SK-N-SH treated with all-trans-retinoic acid at 6 μM for 48 hours (cell line): ENCODE measurements at regions not wholly inside any gene's neighbourhood (a gene's known extent, or its start where the extent isn't known, plus 50 kb on each side); places are given as distances from the start of the nearest gene placed in this dataset.

Experiments used
- ATAC-seq: fragments of 200-7000 bp; cut with Tn5 transposase; 3 replicates; pipeline ENCODE4 v1.9.1; 2020; ENCODE audit warnings: mild to moderate bottlenecking, moderate library complexity
- ARNTL ChIP-seq: fragments of 450-650 bp; formaldehyde crosslinking; IDR thresholded peaks from 2 replicates; pipeline ENCODE4 v1.5.0; 2020; ENCODE audit warnings: low read depth, mild to moderate bottlenecking, moderate library complexity, borderline replicate concordance
- ESRRG ChIP-seq: fragments of 250-450 bp; sonication (Bioruptor Pico); IDR thresholded peaks from 2 replicates; pipeline ENCODE4 v1.6.1; 2021; ENCODE audit warnings: mild to moderate bottlenecking
- GLIS3 ChIP-seq: fragments of 250-450 bp; sonication (Bioruptor Pico); IDR thresholded peaks from 2 replicates; pipeline ENCODE4 v1.5.0; 2020; ENCODE audit warnings: mild to moderate bottlenecking, moderate library complexity
- OSR1 ChIP-seq: fragments of 250-450 bp; sonication (Bioruptor Pico); IDR thresholded peaks from 2 replicates; pipeline ENCODE4 v1.8.0; 2022; ENCODE audit warnings: moderate library complexity, mild to moderate bottlenecking, inconsistent platforms
- PPARA ChIP-seq: fragments of 250-450 bp; sonication (Bioruptor Pico); IDR thresholded peaks from 2 replicates; pipeline ENCODE4 v1.5.0; 2020; ENCODE audit warnings: mild to moderate bottlenecking, borderline replicate concordance
- RARB ChIP-seq: fragments of 250-450 bp; sonication (Bioruptor Pico); IDR thresholded peaks from 2 replicates; pipeline ENCODE4 v1.8.0; 2021; ENCODE audit warnings: mild to moderate bottlenecking, moderate library complexity
- TCF4 ChIP-seq: fragments of 250-450 bp; sonication (Bioruptor Pico); IDR thresholded peaks from 2 replicates; pipeline ENCODE4 v1.8.0; 2021; ENCODE audit warnings: mild to moderate bottlenecking, moderate library complexity, borderline replicate concordance
- ZFP3 ChIP-seq: fragments of 250-450 bp; sonication (Bioruptor Pico); IDR thresholded peaks from 2 replicates; pipeline ENCODE4 v1.5.0; 2020; ENCODE audit warnings: mild to moderate bottlenecking, moderate library complexity
- ZFP30 ChIP-seq: fragments of 450-650 bp; formaldehyde crosslinking; IDR thresholded peaks from 2 replicates; pipeline ENCODE4 v1.5.0; 2022; ENCODE audit warnings: mild to moderate bottlenecking, moderate library complexity
- ZNF565 ChIP-seq: fragments of 450-650 bp; formaldehyde crosslinking; conservative IDR thresholded peaks from 2 replicates; pipeline ENCODE4 v1.5.0; 2020; ENCODE audit warnings: low read depth, mild to moderate bottlenecking, moderate library complexity
- ZNF70 ChIP-seq: fragments of 450-650 bp; formaldehyde crosslinking; IDR thresholded peaks from 2 replicates; pipeline ENCODE4 v1.5.0; 2020; ENCODE audit warnings: mild to moderate bottlenecking, moderate library complexity
- ZNF8 ChIP-seq: fragments of 450-650 bp; formaldehyde crosslinking; IDR thresholded peaks from 2 replicates; pipeline ENCODE4 v1.5.0; 2020; ENCODE audit warnings: mild to moderate bottlenecking, moderate library complexity
- TF ChIP-seq, protein P1 (sequence below): fragments of 250-450 bp; sonication (Bioruptor Pico); IDR thresholded peaks from 2 replicates; pipeline ENCODE4 v1.5.0; 2020; ENCODE audit warnings: mild to moderate bottlenecking, moderate library complexity
- TF ChIP-seq, protein P2 (sequence below): fragments of 250-450 bp; sonication (Bioruptor Pico); IDR thresholded peaks from 2 replicates; pipeline ENCODE4 v1.8.0; 2021; ENCODE audit warnings: low read depth, mild to moderate bottlenecking, moderate library complexity, borderline replicate concordance
- TF ChIP-seq, protein P3 (sequence below): fragments of 250-450 bp; sonication (Bioruptor Pico); IDR thresholded peaks from 2 replicates; pipeline ENCODE4 v1.5.1; 2021; ENCODE audit warnings: mild to moderate bottlenecking, moderate library complexity
- TF ChIP-seq, protein P4 (sequence below): fragments of 250-450 bp; sonication (Bioruptor Pico); IDR thresholded peaks from 2 replicates; pipeline ENCODE4 v1.8.0; 2020; ENCODE audit warnings: mild to moderate bottlenecking, moderate library complexity, borderline replicate concordance

DNA sequence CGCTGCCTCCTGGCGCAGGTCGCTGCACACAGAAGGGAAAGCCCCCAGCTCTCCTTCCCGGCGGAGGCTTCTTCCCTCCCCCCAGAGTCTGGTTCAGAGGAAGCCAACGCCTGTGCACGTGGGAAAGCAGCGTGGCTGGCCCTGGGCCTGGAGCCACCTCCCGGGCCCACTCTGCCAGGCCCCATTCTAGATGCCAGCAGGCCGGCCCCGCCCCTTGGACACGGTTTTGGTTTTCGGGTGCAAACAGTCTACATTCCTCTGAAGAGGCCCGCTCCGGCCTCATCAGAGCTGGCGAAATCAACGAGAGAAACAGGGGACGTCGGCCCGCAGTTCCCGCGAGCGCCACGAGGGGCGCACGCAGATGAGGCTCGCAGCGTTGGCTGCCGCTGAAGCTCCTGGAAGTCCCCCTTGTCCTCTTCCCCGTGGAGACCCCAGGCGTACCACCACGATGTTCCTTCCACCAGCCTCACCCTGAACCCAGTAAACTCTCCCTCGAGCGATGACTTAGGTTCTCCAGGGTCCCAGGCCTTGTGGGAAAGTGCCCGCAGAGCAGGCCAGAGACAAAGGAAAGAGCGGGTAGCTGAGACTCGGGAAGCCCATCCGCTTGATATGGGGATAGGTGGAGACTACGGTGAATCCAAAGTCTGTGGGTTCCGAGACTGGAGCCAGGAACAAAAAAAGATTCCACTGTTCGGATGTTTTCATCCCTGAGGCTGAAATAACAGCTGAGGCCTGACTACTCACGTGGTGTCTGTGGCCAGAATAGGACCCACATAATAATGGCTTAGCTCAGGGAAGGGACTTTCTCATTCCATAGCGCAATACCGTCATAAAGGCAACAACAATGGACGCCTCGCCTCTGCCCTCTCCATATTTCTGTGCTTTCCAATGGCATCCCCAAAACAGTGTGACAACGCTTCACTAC, 64.2 kb downstream of the KLF4 start (continued):
- TF ChIP-seq, protein P1, sequence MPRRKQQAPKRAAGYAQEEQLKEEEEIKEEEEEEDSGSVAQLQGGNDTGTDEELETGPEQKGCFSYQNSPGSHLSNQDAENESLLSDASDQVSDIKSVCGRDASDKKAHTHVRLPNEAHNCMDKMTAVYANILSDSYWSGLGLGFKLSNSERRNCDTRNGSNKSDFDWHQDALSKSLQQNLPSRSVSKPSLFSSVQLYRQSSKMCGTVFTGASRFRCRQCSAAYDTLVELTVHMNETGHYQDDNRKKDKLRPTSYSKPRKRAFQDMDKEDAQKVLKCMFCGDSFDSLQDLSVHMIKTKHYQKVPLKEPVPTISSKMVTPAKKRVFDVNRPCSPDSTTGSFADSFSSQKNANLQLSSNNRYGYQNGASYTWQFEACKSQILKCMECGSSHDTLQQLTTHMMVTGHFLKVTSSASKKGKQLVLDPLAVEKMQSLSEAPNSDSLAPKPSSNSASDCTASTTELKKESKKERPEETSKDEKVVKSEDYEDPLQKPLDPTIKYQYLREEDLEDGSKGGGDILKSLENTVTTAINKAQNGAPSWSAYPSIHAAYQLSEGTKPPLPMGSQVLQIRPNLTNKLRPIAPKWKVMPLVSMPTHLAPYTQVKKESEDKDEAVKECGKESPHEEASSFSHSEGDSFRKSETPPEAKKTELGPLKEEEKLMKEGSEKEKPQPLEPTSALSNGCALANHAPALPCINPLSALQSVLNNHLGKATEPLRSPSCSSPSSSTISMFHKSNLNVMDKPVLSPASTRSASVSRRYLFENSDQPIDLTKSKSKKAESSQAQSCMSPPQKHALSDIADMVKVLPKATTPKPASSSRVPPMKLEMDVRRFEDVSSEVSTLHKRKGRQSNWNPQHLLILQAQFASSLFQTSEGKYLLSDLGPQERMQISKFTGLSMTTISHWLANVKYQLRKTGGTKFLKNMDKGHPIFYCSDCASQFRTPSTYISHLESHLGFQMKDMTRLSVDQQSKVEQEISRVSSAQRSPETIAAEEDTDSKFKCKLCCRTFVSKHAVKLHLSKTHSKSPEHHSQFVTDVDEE (CRISPR knock-in tag): no peak
- TF ChIP-seq ZFP30 (CRISPR knock-in tag) (no peak), ZNF70 (CRISPR knock-in tag) (no peak), ZFP3 (CRISPR knock-in tag) (no peak)

DNA sequence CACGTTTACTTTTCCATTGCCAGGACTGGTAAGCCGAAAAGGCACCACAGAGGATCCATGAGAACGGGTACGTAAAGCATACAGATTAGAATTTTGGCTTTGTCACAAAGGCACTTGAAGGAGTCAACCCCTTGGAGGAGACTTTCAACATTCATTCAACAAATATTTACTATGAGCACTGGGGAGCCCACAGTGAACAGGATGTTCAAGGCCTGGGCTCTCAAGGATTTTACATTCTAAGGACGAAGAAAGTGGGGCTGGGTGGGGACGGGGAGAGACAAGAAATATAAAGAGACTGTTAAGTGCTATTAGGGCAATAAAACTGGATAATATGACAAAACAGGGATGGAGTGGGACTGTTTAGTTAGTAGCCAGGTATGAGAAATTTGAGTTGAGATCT, 66.0 kb downstream of the KLF4 start:
- TF ChIP-seq ESRRG (CRISPR knock-in tag) (no peak), GLIS3 (CRISPR knock-in tag) (no peak), PPARA (CRISPR knock-in tag) (no peak), TCF4 (no peak), ARNTL (CRISPR knock-in tag) (no peak)
- TF ChIP-seq, protein P2, sequence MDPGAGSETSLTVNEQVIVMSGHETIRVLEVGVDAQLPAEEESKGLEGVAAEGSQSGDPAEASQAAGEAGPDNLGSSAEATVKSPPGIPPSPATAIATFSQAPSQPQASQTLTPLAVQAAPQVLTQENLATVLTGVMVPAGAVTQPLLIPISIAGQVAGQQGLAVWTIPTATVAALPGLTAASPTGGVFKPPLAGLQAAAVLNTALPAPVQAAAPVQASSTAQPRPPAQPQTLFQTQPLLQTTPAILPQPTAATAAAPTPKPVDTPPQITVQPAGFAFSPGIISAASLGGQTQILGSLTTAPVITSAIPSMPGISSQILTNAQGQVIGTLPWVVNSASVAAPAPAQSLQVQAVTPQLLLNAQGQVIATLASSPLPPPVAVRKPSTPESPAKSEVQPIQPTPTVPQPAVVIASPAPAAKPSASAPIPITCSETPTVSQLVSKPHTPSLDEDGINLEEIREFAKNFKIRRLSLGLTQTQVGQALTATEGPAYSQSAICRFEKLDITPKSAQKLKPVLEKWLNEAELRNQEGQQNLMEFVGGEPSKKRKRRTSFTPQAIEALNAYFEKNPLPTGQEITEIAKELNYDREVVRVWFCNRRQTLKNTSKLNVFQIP: no peak
- TF ChIP-seq, all 23 proteins: peak for 0

DNA sequence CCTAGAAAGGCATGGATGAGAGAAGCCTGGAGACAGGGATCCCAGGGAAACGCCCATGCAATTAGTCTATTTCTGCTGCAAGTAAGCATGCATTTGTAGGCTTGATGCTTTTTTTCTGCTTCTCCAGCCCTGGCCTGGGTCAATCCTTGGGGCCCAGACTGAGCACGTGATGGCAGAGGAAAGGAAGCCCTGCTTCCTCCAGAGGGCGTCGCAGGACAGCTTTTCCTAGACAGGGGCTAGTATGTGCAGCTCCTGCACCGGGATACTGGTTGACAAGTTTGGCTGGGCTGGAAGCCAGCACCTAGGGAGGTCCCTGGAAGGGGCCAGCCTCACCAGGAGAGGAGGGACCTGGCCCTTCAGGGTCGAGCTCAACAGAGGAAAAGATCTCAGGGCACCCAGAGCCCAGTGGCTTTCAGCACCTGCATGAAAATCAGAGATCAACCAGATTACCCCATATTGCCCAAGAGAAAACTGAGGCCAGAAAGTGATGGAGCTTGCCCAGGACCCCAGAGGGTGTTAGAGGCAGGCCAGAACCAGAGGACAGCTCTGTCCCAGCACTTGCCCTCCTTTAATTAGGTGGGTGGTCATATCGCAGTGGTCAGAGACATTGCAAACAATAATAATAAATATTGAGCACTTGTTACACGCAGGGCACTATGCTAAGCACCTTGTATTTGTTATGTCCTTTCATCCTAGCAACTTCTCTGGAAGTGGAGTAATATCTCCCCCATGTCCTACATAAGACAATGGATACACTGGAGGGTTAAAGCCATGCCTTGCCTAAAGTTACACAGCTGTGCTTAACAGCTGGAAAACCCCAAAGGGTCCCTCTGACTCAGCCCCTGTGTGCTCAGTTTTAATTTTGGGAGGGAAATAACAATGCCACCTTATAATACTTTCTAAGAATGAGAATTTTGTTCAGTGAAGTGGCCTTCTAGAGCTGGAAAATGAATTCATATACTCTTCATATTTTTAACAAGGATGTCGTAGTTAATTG, 67.1 kb downstream of the KLF4 start:
- TF ChIP-seq OSR1: no peak
- no peak for TF ChIP-seq GLIS3 (CRISPR knock-in tag)
- no peak for TF ChIP-seq RARB (CRISPR knock-in tag)
- TF ChIP-seq, protein P1 (CRISPR knock-in tag): no peak
- ATAC-seq: peak; percentile 97

More for the DNA sequence above, 66.0 kb downstream of the KLF4 start:
- ATAC-seq: no peak

DNA sequence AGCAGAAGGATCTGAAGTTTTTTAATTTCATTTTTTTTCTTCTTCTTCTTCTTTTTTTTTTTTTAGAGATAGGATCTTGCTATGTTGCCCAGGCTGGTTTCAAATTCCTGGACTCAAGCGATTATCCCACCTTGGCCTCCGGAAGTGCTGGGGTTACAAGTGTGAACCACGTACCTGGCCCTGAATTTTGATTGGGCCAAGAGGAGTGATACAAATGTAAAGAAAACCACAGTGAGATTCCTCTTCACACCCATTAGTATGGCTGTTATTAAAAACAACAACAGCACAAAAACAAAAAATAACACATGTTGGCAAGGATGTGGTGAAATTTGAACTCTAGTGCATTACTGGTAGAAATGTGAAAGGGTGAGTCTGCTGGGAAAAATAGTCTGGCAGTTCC, 79.1 kb downstream of the KLF4 start:
- TF ChIP-seq RARB (CRISPR knock-in tag) (no peak), ZNF565 (no peak), GLIS3 (CRISPR knock-in tag) (no peak), ZNF70 (CRISPR knock-in tag) (no peak), ZNF8 (no peak), PPARA (CRISPR knock-in tag) (no peak), ESRRG (CRISPR knock-in tag) (no peak)
- TF ChIP-seq, protein P3, sequence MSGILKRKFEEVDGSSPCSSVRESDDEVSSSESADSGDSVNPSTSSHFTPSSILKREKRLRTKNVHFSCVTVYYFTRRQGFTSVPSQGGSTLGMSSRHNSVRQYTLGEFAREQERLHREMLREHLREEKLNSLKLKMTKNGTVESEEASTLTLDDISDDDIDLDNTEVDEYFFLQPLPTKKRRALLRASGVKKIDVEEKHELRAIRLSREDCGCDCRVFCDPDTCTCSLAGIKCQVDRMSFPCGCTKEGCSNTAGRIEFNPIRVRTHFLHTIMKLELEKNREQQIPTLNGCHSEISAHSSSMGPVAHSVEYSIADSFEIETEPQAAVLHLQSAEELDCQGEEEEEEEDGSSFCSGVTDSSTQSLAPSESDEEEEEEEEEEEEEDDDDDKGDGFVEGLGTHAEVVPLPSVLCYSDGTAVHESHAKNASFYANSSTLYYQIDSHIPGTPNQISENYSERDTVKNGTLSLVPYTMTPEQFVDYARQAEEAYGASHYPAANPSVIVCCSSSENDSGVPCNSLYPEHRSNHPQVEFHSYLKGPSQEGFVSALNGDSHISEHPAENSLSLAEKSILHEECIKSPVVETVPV (CRISPR knock-in tag): no peak
- TF ChIP-seq, protein P4, sequence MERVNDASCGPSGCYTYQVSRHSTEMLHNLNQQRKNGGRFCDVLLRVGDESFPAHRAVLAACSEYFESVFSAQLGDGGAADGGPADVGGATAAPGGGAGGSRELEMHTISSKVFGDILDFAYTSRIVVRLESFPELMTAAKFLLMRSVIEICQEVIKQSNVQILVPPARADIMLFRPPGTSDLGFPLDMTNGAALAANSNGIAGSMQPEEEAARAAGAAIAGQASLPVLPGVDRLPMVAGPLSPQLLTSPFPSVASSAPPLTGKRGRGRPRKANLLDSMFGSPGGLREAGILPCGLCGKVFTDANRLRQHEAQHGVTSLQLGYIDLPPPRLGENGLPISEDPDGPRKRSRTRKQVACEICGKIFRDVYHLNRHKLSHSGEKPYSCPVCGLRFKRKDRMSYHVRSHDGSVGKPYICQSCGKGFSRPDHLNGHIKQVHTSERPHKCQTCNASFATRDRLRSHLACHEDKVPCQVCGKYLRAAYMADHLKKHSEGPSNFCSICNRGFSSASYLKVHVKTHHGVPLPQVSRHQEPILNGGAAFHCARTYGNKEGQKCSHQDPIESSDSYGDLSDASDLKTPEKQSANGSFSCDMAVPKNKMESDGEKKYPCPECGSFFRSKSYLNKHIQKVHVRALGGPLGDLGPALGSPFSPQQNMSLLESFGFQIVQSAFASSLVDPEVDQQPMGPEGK: no peak
- no peak for ATAC-seq
